AG10803 (cell line): ENCODE measurements at regions not wholly inside any gene's neighbourhood (a gene's known extent, or its start where the extent isn't known, plus 50 kb on each side); places are given as distances from the start of the nearest gene placed in this dataset.

Experiments
- DNase-seq: peaks from one replicate; pipeline ENCODE4 v3.0.0; 2010; ENCODE audit warnings: low read depth
- H3K4me3 ChIP-seq: 2 replicates; pipeline ENCODE4 v1.5.1; 2011; ENCODE audit warnings: mild to moderate bottlenecking, low read length, control low read depth
- CTCF ChIP-seq: conservative IDR thresholded peaks from 2 replicates; pipeline ENCODE4 v1.5.1; 2011; ENCODE audit warnings: mild to moderate bottlenecking, low read length, control low read depth, inconsistent platforms

- DNase-seq = no peak
- TF ChIP-seq CTCF = no peak
- H3K4me3 ChIP-seq = no peak overlapping the region
These were observed 178.8 kb upstream of the MYL2 start for GRCh38 chr12:111099186-111099585.

GRCh38 chr12:111094157-111095010, 174.0 kb upstream of the MYL2 start:
- H3K4me3 ChIP-seq = no peak overlapping the region
- DNase-seq = no peak
- TF ChIP-seq CTCF = no peak

GRCh38 chr12:111093428-111094142, 173.2 kb upstream of the MYL2 start:
- no peak for DNase-seq
- no peak overlapping the region for H3K4me3 ChIP-seq
- no peak for TF ChIP-seq CTCF

GRCh38 chr12:111091051-111091450, 170.7 kb upstream of the MYL2 start:
- no peak for DNase-seq
- H3K4me3 ChIP-seq = no peak overlapping the region
- no peak for TF ChIP-seq CTCF

GRCh38 chr12:111089616-111090015, 169.2 kb upstream of the MYL2 start:
- TF ChIP-seq CTCF = no peak
- no peak overlapping the region for H3K4me3 ChIP-seq
- no peak for DNase-seq

- no peak for TF ChIP-seq CTCF
- no peak for DNase-seq
- H3K4me3 ChIP-seq = no peak overlapping the region
These were observed 168.0 kb upstream of the MYL2 start for GRCh38 chr12:111088409-111088808.
